ENCODE measurements at regions not wholly inside any gene's neighbourhood (a gene's known extent, or its start where the extent isn't known, plus 50 kb on each side); places are given as distances from the start of the nearest gene placed in this dataset.

GRCh38 chr4:34091451-34091850, 2152.9 kb downstream of the ARAP2 start:
- Histone ChIP-seq H3K23me2 (ENCODE audit: insufficient read length, low read depth, low read length, poor library complexity, severe bottlenecking) (no peaks in the 10 kb centered on the region), H2BK12ac (ENCODE audit: insufficient read length, low read depth, low read length) (no peak overlapping the region), H3K4me2 (ENCODE audit: insufficient read depth, insufficient read length, low read length) (no peak overlapping the region), H3K4ac (ENCODE audit: low read depth, low read length) (no peak overlapping the region), H3K9me3 (ENCODE audit: control insufficient read depth, low read depth, low read length) (no peaks in the 10 kb centered on the region), H2BK120ac (ENCODE audit: low read depth, low read length, poor library complexity, severe bottlenecking) (no peak overlapping the region), H4K5ac (ENCODE audit: insufficient read length, low read depth, low read length) (no peak overlapping the region), H3K27me3 (ENCODE audit: insufficient read depth, low read length) (no peaks in the 10 kb centered on the region), H3K56ac (ENCODE audit: insufficient read length, low read depth, low read length) (no peak overlapping the region), H3T11ph (ENCODE audit: low read length) (no peak overlapping the region), H2BK20ac (ENCODE audit: low read depth, low read length, poor library complexity, severe bottlenecking) (no peak overlapping the region), H3K23ac (ENCODE audit: insufficient read length, low read depth, low read length) (no peak overlapping the region), H3K9ac (ENCODE audit: extremely low read depth, insufficient read length, low read length) (no peak overlapping the region), H2BK5ac (ENCODE audit: insufficient read length, low read length) (no peak overlapping the region), H3K4me1 (ENCODE audit: insufficient read depth, low read length) (no peaks in the 10 kb centered on the region), H4K91ac (ENCODE audit: insufficient read length, low read depth, low read length) (no peak overlapping the region), H2AFZ (ENCODE audit: low read length) (no peak overlapping the region), H3K14ac (ENCODE audit: insufficient read depth, low read length) (no peak overlapping the region), H2AK5ac (ENCODE audit: insufficient read length, low read length) (no peak overlapping the region), H3K79me1 (ENCODE audit: insufficient read depth, low read depth, low read length, poor library complexity, severe bottlenecking) (no peaks in the 10 kb centered on the region), H3K79me2 (ENCODE audit: insufficient read depth, low read length) (no peaks in the 10 kb centered on the region), H3K27ac (ENCODE audit: insufficient read length, low read depth, low read length) (no peak overlapping the region), H2BK15ac (ENCODE audit: low read depth, low read length) (no peak overlapping the region), H4K20me1 (ENCODE audit: control insufficient read depth, insufficient read depth, insufficient read length) (no peaks in the 10 kb centered on the region), H4K8ac (replicated peaks; ENCODE audit: insufficient read length, low read depth, low read length) (no peak overlapping the region), H3K18ac (ENCODE audit: insufficient read length, low read depth, low read length) (no peak overlapping the region)
- Mint-ChIP-seq H3K4me1 (no peaks in the 10 kb centered on the region; a peak in 1 of 4 replicates), H3K27me3 (ENCODE audit: low read depth) (no peaks in the 10 kb centered on the region), H3K9me3 (no peaks in the 10 kb centered on the region), H3K27ac (no peak overlapping the region), H3K36me3 (ENCODE audit: insufficient read depth in 1 of 3, low read depth in 3 of 3) (no peaks in the 10 kb centered on the region), H3K4me3 (no peak overlapping the region)
- TF ChIP-seq CTCF (conservative IDR thresholded peaks at IDR 0.05) = no peak
- no peak for DNase-seq
- no CpG with 5 or more reads among the region's 1 CpG for WGBS (ENCODE audit: extremely low coverage, insufficient read length, low lambda C conversion rate)

All from H9 (cell line).